D721Med (cell line): ENCODE measurements at regions not wholly inside any gene's neighbourhood (a gene's known extent, or its start where the extent isn't known, plus 50 kb on each side); places are given as distances from the start of the nearest gene placed in this dataset.
"Not testable (repeated sequence)": the region's sequence is repeated elsewhere in the genome, so short reads cannot be mapped to it uniquely, and the experiment has no call there.

Experiments used
- DNase-seq: peaks from one replicate; pipeline ENCODE4 v3.0.0; 2011; ENCODE audit warnings: low spot score; ENCODE audit not compliant: insufficient read length
- FAIRE-seq: peaks from 2 replicates; lab custom pipeline; 2011; peaks lifted over from hg19 to GRCh38; lab: Jason Lieb, UNC
- TF ChIP-seq, protein P1 (sequence below): IDR thresholded peaks from 2 replicates; pipeline ENCODE4 v1.5.1; 2012; ENCODE audit warnings: mild to moderate bottlenecking, control low read depth; ENCODE audit not compliant: insufficient read depth; ENCODE audit errors: missing control alignments

DNA sequence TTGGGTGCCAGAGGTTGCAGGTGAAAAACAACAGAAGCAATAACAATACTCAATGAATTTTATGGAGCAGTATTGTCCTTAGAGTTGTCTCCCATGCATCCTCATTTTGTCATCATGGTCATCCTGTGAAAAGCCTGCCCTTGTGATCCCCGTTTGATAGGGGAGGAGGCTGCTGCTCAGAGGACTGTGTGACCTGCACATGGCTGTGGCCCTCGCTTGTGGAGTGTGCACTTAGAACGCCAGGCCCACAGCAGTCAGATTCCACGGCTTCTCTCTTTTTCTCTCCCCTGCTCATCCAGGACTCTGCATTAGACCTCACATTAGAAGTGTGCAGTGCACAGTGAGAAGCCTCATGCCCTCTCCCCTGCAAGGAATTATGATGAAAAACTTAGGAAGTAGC is 491.1 kb upstream of the KLF6 start:
- FAIRE-seq (no peak), DNase-seq (no peak)
- TF ChIP-seq, protein P1, sequence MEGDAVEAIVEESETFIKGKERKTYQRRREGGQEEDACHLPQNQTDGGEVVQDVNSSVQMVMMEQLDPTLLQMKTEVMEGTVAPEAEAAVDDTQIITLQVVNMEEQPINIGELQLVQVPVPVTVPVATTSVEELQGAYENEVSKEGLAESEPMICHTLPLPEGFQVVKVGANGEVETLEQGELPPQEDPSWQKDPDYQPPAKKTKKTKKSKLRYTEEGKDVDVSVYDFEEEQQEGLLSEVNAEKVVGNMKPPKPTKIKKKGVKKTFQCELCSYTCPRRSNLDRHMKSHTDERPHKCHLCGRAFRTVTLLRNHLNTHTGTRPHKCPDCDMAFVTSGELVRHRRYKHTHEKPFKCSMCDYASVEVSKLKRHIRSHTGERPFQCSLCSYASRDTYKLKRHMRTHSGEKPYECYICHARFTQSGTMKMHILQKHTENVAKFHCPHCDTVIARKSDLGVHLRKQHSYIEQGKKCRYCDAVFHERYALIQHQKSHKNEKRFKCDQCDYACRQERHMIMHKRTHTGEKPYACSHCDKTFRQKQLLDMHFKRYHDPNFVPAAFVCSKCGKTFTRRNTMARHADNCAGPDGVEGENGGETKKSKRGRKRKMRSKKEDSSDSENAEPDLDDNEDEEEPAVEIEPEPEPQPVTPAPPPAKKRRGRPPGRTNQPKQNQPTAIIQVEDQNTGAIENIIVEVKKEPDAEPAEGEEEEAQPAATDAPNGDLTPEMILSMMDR: no peak

DNA sequence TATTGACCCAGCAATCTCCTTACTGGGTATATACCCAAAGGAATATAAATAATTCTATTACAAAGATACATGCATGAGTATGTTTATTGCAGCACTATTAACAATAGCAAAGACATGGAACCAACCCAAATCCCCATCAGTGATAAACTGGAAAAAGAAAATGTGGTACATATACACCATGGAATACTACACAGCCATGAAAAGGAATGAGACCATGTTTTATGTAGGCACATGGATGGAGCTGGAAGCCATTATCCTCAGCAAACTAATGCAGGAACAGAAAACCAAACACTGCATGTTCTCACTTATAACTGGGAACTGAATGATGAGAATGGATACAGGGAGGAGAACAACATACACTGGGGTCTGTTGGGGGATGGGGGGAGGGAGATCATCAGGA is 489.7 kb upstream of the KLF6 start:
- DNase-seq, FAIRE-seq: not testable (repeated sequence)

DNA sequence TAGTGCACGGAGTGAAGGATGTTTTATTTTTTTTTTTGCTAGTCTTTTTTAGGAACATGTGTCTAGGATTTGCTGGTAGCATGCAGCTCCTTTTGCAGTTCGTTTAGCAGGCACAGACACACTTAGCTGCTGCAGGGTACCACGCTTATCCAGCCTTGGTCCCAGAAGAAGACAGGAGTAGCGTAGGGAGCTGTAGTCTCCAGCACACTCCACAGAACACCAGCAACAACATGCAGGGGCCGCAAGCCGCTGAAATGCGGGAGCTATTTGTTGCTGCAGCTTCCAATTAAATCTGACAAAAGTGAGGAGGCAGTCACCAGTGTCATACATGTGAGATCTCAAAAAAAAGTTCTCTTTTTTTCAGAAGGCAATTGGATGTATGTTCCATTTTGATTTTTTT is 486.2 kb upstream of the KLF6 start:
- no peak for FAIRE-seq
- DNase-seq: no peak
- TF ChIP-seq, protein P1: no peak

DNA sequence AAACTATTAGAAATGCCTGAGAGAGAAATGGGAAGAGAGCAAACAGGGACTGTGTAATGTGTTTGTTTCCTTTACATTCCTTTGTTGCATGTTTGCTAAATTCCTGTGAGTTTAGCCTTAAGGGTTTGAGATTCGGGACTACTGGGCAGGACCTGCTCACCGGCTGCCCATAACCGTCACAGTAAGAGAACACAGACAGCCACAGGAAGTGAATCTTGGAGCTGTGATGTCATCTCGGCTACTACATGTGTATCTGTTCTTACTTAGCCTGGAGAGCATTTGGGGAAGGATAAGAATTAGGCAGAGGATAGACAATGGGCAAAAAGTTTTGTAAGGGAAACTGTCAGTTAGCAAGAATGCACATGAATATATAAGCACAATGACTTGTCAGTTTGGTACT is 485.1 kb upstream of the KLF6 start:
- FAIRE-seq (no peak), DNase-seq (no peak)
- TF ChIP-seq, protein P1: no peak

DNA sequence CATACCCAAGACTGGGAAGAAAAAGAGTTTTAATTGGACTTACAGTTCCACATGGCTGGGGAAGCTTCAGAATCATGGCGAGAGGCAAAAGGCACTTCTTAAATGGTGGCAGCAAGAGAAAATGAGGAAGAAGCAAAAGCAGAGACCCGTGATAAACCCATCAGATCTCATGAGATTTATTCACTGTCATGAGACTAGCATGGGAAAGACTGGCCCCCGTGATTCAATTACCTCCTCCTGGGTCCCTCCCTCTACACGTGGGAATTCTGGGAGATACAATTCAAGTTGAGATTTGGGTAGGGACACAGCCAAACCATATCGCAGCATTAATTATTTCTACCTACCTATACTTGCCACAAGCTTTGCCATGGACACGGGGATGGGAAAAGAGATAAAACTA is 483.5 kb upstream of the KLF6 start:
- not testable (repeated sequence) for FAIRE-seq

DNA sequence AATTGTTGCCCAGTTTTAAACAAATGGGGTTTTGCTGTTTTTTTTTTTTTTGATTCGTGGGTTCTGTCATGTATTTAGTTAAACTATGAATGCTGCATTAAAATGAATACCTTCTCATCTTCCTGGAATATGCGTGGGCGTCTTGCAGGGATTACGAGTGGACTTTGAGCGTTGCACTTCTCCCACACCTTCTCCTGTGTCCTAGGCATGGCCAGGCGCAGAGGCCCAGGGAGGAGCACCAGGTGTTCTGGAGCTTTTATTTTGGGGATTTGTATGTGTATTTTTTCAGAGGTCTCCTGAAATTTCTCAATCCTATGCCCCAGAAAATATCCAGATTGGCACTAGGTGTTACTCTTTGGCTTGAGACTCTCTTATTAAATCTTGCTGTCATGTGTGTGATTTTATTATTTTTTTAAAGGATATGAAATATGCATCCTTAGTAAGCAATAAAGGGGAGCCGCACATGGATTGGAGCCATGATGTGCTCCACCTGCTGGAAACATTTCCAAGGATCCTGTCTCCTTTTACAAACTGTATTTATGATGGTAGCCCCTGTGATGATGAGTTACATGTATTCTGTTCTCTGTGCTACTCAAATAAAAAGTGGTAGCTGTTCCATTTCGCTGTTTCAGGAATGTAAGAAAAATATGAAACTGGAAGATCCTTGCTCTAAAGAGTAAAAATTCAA is 482.2 kb upstream of the KLF6 start:
- TF ChIP-seq, protein P1: no peak
- no peak for FAIRE-seq
- no peak for DNase-seq

More for the DNA sequence above, 483.5 kb upstream of the KLF6 start:
- not testable (repeated sequence) for DNase-seq

DNA sequence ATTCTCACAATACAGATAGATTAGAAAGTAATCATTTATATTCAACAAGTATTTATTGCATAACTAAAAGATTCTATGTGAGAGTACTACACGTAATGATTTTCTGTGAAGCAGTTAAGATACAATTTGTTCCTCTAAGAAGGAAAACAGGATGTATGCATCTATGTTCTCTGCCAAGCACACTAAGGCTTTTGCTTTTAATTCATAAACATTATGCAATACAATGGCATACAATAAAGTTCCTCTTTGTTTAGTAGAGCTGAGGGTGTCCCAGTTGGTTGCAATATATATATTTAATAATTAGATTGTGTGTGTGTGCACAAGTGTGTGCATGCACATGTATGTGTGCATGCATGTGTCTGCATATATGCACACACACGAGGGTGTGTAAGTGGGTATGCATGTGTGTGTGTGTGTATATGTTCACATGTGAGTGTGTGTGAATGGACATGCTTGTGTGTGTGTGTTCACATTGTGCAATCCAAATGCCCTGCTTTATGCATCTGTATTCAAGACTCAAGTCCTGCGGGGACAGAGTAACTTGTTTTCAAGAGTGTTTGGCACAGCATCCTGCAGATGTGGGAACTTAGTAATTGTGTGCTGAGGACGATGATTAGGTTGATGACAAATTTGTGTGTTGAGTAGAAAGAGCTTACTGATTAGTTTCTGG is 481.5 kb upstream of the KLF6 start:
- no peak for DNase-seq
- no peak for FAIRE-seq

DNA sequence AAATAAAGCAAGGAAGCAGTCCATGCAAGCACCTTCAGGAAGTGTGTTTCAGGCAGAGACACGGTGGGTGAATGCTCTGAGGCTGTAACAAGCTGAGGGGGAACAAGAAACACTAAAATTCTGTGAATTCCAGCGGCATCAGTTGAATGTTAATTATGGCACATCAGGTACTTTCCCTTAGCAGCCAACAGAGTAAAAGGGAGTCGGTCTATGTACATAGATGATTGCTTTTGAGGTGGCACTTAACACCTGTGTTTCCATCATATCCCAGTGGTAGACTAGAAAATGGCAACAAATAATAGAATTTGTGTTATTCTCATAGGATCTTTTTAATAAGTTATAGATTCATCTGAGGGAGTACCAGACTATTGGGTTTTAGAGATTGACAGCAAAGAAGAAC is 481.0 kb upstream of the KLF6 start:
- DNase-seq (no peak), FAIRE-seq (no peak)
- TF ChIP-seq, protein P1: no peak

More for the DNA sequence above, 481.5 kb upstream of the KLF6 start:
- TF ChIP-seq, protein P1: no peak
